Neural cell (in vitro differentiated cells): ENCODE measurements at regions not wholly inside any gene's neighbourhood (a gene's known extent, or its start where the extent isn't known, plus 50 kb on each side); places are given as distances from the start of the nearest gene placed in this dataset.

Experiments
- H2AFZ ChIP-seq: fragments of 200-600, 300-800 bp; sonication (generic), shearing (Covaris generic); 2 replicates; pipeline ENCODE4 v1.6.0; 2014; ENCODE audit warnings: low read depth, mild to moderate bottlenecking, antibody characterized with exemption, low read length, moderate library complexity
- H3F3A ChIP-seq: fragments of 200-600 bp; shearing (Covaris generic); 2 replicates; pipeline ENCODE4 v1.6.1; 2016; ENCODE audit warnings: mild to moderate bottlenecking, moderate library complexity, mixed read lengths, antibody characterized with exemption, low read length; ENCODE audit not compliant: insufficient read depth, poor library complexity, severe bottlenecking
- H3K27ac ChIP-seq: fragments of 200-600, 300-800 bp; sonication (generic), shearing (Covaris generic); 2 replicates; pipeline ENCODE4 v1.5.1; 2014; ENCODE audit warnings: mild to moderate bottlenecking, low read length, moderate library complexity
- H3K27me3 ChIP-seq: fragments of 300-800, 200-600 bp; sonication (generic), shearing (Covaris generic); 2 replicates; pipeline ENCODE4 v1.6.0; 2014; ENCODE audit warnings: mild to moderate bottlenecking, low read depth, low read length, moderate library complexity; ENCODE audit not compliant: insufficient read depth
- H3K36me3 ChIP-seq: fragments of 300-800, 200-600 bp; sonication (generic), shearing (Covaris generic); 2 replicates; pipeline ENCODE4 v1.5.1; 2014; ENCODE audit warnings: mild to moderate bottlenecking, antibody characterized with exemption, low read length, moderate library complexity; ENCODE audit not compliant: insufficient read depth
- H3K4me2 ChIP-seq: fragments of 300-800, 200-600 bp; sonication (generic), shearing (Covaris generic); 2 replicates; pipeline ENCODE4 v1.6.0; 2014; ENCODE audit warnings: mild to moderate bottlenecking, low read length
- H3K4me3 ChIP-seq: fragments of 300-800, 200-600 bp; sonication (generic), shearing (Covaris generic); 2 replicates; pipeline ENCODE4 v1.5.1; 2014; ENCODE audit warnings: mild to moderate bottlenecking, low read length, moderate library complexity
- H3K79me2 ChIP-seq: fragments of 200-600 bp; shearing (Covaris generic); replicated peaks from 2 replicates; pipeline ENCODE4 v1.6.0; 2014; ENCODE audit warnings: mild to moderate bottlenecking, low read length, moderate library complexity; ENCODE audit not compliant: insufficient read depth
- H3K9ac ChIP-seq: fragments of 300-800, 200-600 bp; sonication (generic), shearing (Covaris generic); 2 replicates; pipeline ENCODE4 v1.6.1; 2016; ENCODE audit warnings: mild to moderate bottlenecking, low read length, mixed read lengths
- H3K9me2 ChIP-seq: fragments of 200-600 bp; shearing (Covaris generic); 2 replicates; pipeline ENCODE4 v1.6.1; 2016; ENCODE audit warnings: mild to moderate bottlenecking, low read length, mixed read lengths; ENCODE audit not compliant: insufficient read depth
- H3K9me3 ChIP-seq: fragments of 200-600, 300-800 bp; sonication (generic), shearing (Covaris generic); 2 replicates; pipeline ENCODE4 v1.6.1; 2016; ENCODE audit warnings: mild to moderate bottlenecking, mixed run types, low read length, moderate library complexity, mixed read lengths
- H4K20me1 ChIP-seq: fragments of 200-600 bp; shearing (Covaris generic); 2 replicates; pipeline ENCODE4 v1.6.1; 2016; ENCODE audit warnings: mild to moderate bottlenecking, mixed run types; ENCODE audit not compliant: insufficient read depth
- CTCF ChIP-seq: fragments of 450-650 bp; IDR thresholded peaks from 2 replicates; pipeline ENCODE4 v1.5.1; 2014; ENCODE audit warnings: antibody characterized with exemption, mild to moderate bottlenecking, moderate library complexity; ENCODE audit not compliant: poor library complexity, severe bottlenecking
- EP300 ChIP-seq: fragments of 450-650 bp; conservative IDR thresholded peaks from 2 replicates; pipeline ENCODE4 v1.6.1; 2014; ENCODE audit warnings: antibody characterized with exemption, mild to moderate bottlenecking, moderate library complexity; ENCODE audit not compliant: poor library complexity, severe bottlenecking
- EZH2 ChIP-seq: fragments of 200-600, 300-800 bp; shearing (Covaris generic), sonication (generic); IDR thresholded peaks from 2 replicates; pipeline ENCODE4 v1.6.1; 2014; ENCODE audit warnings: antibody characterized with exemption, low read length, borderline replicate concordance, mild to moderate bottlenecking; ENCODE audit not compliant: insufficient read depth, poor library complexity, severe bottlenecking
- MXI1 ChIP-seq: fragments of 450-650 bp; conservative IDR thresholded peaks from 2 replicates; pipeline ENCODE4 v1.6.1; 2014; ENCODE audit warnings: antibody characterized with exemption, mild to moderate bottlenecking; ENCODE audit not compliant: poor library complexity, severe bottlenecking
- POLR2AphosphoS5 ChIP-seq: IDR thresholded peaks from 2 replicates; pipeline ENCODE4 v1.6.1; 2012
- RAD21 ChIP-seq: fragments of 450-650 bp; conservative IDR thresholded peaks from 2 replicates; pipeline ENCODE4 v1.6.1; 2014; ENCODE audit warnings: antibody characterized with exemption, mild to moderate bottlenecking, moderate library complexity
- REST ChIP-seq: IDR thresholded peaks from 2 replicates; pipeline ENCODE4 v1.6.1; 2012; ENCODE audit warnings: borderline replicate concordance
- SMC3 ChIP-seq: fragments of 450-650 bp; conservative IDR thresholded peaks from 2 replicates; pipeline ENCODE4 v1.6.1; 2014; ENCODE audit warnings: antibody characterized with exemption, mild to moderate bottlenecking, moderate library complexity; ENCODE audit not compliant: poor library complexity
- TAF1 ChIP-seq: IDR thresholded peaks from 2 replicates; pipeline ENCODE4 v1.6.1; 2012; ENCODE audit warnings: low read depth

GRCh38 chr4:34170946-34171345, 2073.4 kb downstream of the ARAP2 start:
- no peak overlapping the region for H3K4me2 ChIP-seq
- no peak for TF ChIP-seq CTCF
- no peak for TF ChIP-seq RAD21
- TF ChIP-seq EP300: no peak
- no peak for TF ChIP-seq TAF1
- TF ChIP-seq EZH2: no peak
- TF ChIP-seq SMC3: no peak
- no peak for TF ChIP-seq MXI1
- no peak for TF ChIP-seq POLR2AphosphoS5
- no peak for TF ChIP-seq REST

GRCh38 chr4:34176609-34177008, 2067.7 kb downstream of the ARAP2 start:
- no peak overlapping the region for H3K4me3 ChIP-seq
- H3F3A ChIP-seq: no peaks in the 10 kb centered on the region
- H3K27me3 ChIP-seq: no peaks in the 10 kb centered on the region
- H3K9ac ChIP-seq: no peak overlapping the region
- H2AFZ ChIP-seq: no peak overlapping the region
- H3K79me2 ChIP-seq: no peaks in the 10 kb centered on the region
- no peaks in the 10 kb centered on the region for H3K9me3 ChIP-seq
- H3K4me2 ChIP-seq: no peak overlapping the region
- no peaks in the 10 kb centered on the region for H4K20me1 ChIP-seq
- no peaks in the 10 kb centered on the region for H3K9me2 ChIP-seq
- H3K27ac ChIP-seq: no peak overlapping the region
- TF ChIP-seq SMC3: no peak
- no peaks in the 10 kb centered on the region for H3K36me3 ChIP-seq

More at GRCh38 chr4:34170946-34171345, 2073.4 kb downstream of the ARAP2 start:
- H3K27me3 ChIP-seq: no peaks in the 10 kb centered on the region
- H3K79me2 ChIP-seq: no peaks in the 10 kb centered on the region
- H3K9ac ChIP-seq: no peak overlapping the region
- H2AFZ ChIP-seq: no peak overlapping the region
- H3F3A ChIP-seq: no peaks in the 10 kb centered on the region
- no peaks in the 10 kb centered on the region for H3K36me3 ChIP-seq
- H3K9me2 ChIP-seq: no peaks in the 10 kb centered on the region
- H3K4me3 ChIP-seq: no peak overlapping the region
- no peaks in the 10 kb centered on the region for H3K9me3 ChIP-seq
- no peaks in the 10 kb centered on the region for H4K20me1 ChIP-seq
- no peak overlapping the region for H3K27ac ChIP-seq

GRCh38 chr4:34178476-34178875, 2065.8 kb downstream of the ARAP2 start:
- Histone ChIP-seq H2AFZ (no peak overlapping the region), H3K79me2 (no peaks in the 10 kb centered on the region), H3K9me3 (no peaks in the 10 kb centered on the region), H3K4me2 (no peak overlapping the region), H3K36me3 (no peaks in the 10 kb centered on the region), H3K27me3 (no peaks in the 10 kb centered on the region), H3K9ac (no peak overlapping the region), H3K4me3 (no peak overlapping the region), H3K27ac (no peak overlapping the region), H3F3A (no peaks in the 10 kb centered on the region), H4K20me1 (no peaks in the 10 kb centered on the region), H3K9me2 (no peaks in the 10 kb centered on the region)
- no peak for TF ChIP-seq REST
- no peak for TF ChIP-seq SMC3
- TF ChIP-seq POLR2AphosphoS5: no peak
- TF ChIP-seq MXI1: no peak
- no peak for TF ChIP-seq TAF1
- TF ChIP-seq EZH2: no peak
- TF ChIP-seq CTCF: no peak
- TF ChIP-seq RAD21: no peak
- TF ChIP-seq EP300: no peak
